ENCODE measurements at regions not wholly inside any gene's neighbourhood (a gene's known extent, or its start where the extent isn't known, plus 50 kb on each side); places are given as distances from the start of the nearest gene placed in this dataset.

DNA sequence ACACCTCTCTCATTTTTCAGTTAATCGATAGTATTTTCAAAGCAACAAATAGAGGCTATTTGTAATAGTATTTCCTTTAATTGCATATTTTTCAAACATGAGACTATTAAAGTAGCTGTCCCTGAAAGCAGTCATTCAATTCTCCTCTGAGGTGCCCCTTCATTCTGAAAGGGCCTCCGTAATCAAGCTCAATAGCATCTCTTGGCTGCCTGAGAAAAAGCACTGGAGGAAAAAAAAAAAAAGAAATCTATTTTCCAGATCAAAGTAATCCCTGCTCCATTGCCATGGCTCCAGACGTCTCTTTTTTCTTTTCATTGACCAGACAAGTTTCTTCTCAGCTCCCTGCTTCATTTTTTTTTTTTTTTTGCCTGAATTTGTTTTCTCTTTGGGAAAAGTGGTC, 154.5 kb upstream of the BLID start:
- Histone ChIP-seq H3K9ac (ENCODE audit: insufficient read depth in 1 of 2, low read depth in 2 of 2, low read length in 2 of 2) (no peak overlapping the region), H3K79me2 (ENCODE audit: control insufficient read depth, insufficient read depth, low read length) (no peaks in the 10 kb centered on the region), H3K36me3 (ENCODE audit: control insufficient read depth, insufficient read depth, low read length) (no peaks in the 10 kb centered on the region), H3K9me3 (replicated peaks; ENCODE audit: control insufficient read depth, insufficient read depth, low read depth, low read length) (no peaks in the 10 kb centered on the region), H3K27ac (ENCODE audit: extremely low read depth, low read depth, low read length) (no peak overlapping the region), H4K20me1 (replicated peaks; ENCODE audit: control insufficient read depth, insufficient read depth, low read length) (no peaks in the 10 kb centered on the region), H3K27me3 (ENCODE audit: control insufficient read depth in 2 of 2, insufficient read depth in 2 of 2, low read length in 2 of 2) (no peaks in the 10 kb centered on the region), H3K4me2 (ENCODE audit: insufficient read depth, low read length) (no peak overlapping the region), H3K4me3 (no peak overlapping the region), H2AFZ (ENCODE audit: low read depth, low read length) (no peak overlapping the region), H3K4me1 (replicated peaks in 1 of 2; ENCODE audit: control insufficient read depth in 2 of 2, insufficient read depth in 2 of 2, low read length in 2 of 2) (no peaks in the 10 kb centered on the region), H3K9me1 (ENCODE audit: control insufficient read depth, insufficient read depth, low read length) (no peaks in the 10 kb centered on the region)
- FAIRE-seq, result no peak
- WGBS (ENCODE audit: insufficient coverage, low coverage, missing lambda C conversion rate), result 0% methylated on average over 1 of the region's 3 CpGs
- no peak for DNase-seq (ENCODE audit: extremely low read depth in 1 of 4, low spot score in 3 of 4)
- in situ Hi-C loops (cut with MboI), result no loop called here
- CTCF ChIA-PET (ENCODE audit: low intra/inter-chr PET ratio), result no interaction called here
- no peak for ATAC-seq
- TF ChIP-seq FOXJ2 (tag; IDR thresholded peaks at IDR 0.05) (no peak), HMGN3 (IDR thresholded peaks at IDR 0.05; ENCODE audit: borderline replicate concordance, extremely low read depth, insufficient read length, low read depth, low read length) (no peak), EP300 (IDR thresholded peaks at IDR 0.05; ENCODE audit: low read length) (no peak), SUPT5H (IDR thresholded peaks at IDR 0.05) (no peak), POLR2A (conservative IDR thresholded peaks at IDR 0.05) (no peak), TBP (optimal IDR thresholded peaks at IDR 0.05; ENCODE audit: low read depth, low read length) (no peak), U2AF1 (optimal IDR thresholded peaks at IDR 0.05; ENCODE audit: low read depth, low read length) (no peak), CREM (IDR thresholded peaks at IDR 0.05; ENCODE audit: low read depth) (no peak), NFYB (IDR thresholded peaks at IDR 0.05; ENCODE audit: extremely low read depth, insufficient read length) (no peak), ZNF274 (IDR thresholded peaks at IDR 0.05; ENCODE audit: borderline replicate concordance, low read depth, low read length) (no peak), ZFX (CRISPR knock-in tag; IDR thresholded peaks at IDR 0.05) (no peak), SIX5 (IDR thresholded peaks at IDR 0.05; ENCODE audit: borderline replicate concordance in 1 of 2, insufficient read depth in 1 of 2, low read depth in 1 of 2, low read length in 2 of 2) (no peak), ZNF780A (CRISPR knock-in tag; IDR thresholded peaks at IDR 0.05) (no peak), MECOM (CRISPR knock-in tag; IDR thresholded peaks at IDR 0.05) (no peak), SRSF9 (IDR thresholded peaks at IDR 0.05; ENCODE audit: borderline replicate concordance, low read depth, low read length) (no peak), POLR2AphosphoS2 (IDR thresholded peaks at IDR 0.05; ENCODE audit: low read length) (no peak), KLF13 (tag; IDR thresholded peaks at IDR 0.05; ENCODE audit: borderline replicate concordance, low read depth) (no peak)
- POLR2A ChIA-PET, result no interaction called here
- no TSS peak for BruUV-seq (replicated peaks)
- intact Hi-C loops (cut with micrococcal nuclease), result no loop called here

All from K562 (cell line).